ENCODE measurements at regions not wholly inside any gene's neighbourhood (a gene's known extent, or its start where the extent isn't known, plus 50 kb on each side); places are given as distances from the start of the nearest gene placed in this dataset.

DNA sequence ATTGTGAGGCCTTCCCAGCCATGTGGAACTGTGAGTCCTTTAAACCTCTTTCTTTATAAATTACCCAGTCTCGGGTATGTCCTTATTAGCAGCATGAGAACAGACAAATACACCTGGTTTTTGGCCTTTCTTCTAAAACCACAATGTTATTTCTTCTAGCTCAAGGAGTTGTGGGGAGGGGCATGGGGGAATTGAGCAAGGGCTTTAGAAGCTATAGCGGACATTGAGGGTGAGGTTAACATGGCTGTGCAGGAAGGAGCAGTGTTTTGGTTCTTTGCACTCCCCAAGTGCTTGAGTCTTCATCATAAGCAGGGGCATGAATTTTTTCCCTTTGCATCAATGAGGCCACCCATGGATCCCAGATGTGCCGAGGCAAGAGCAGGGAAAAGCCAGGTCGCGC is 86.8 kb downstream of the SPRING1 start:
- DNase-seq (ENCODE audit: low read depth in 2 of 2) = no peak

DNA sequence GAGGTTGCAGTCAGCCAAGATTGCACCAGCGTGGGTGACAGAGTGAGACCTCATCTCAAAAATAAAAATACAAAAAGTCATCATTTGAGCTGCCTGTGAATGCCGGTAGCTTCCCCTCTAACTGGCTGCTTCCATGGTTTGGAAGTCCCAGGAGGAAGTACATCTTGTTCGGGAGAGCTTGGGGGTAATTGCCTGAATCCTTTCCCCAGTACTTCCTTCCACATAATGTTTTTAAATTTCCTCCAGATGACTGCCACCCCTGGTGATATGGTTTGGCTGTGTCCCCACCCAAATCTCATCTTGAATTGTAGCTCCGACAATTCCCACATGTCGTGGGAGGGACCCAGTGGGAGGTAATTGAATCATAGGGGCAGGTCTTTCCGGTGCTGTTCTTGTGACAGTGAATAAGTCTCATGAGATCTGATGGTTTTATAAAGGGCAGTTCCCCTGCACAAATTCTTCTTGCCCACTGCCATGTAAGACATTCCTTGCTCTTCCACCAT is 87.2 kb downstream of the SPRING1 start:
- no peak for DNase-seq (ENCODE audit: low read depth in 2 of 2)

DNA sequence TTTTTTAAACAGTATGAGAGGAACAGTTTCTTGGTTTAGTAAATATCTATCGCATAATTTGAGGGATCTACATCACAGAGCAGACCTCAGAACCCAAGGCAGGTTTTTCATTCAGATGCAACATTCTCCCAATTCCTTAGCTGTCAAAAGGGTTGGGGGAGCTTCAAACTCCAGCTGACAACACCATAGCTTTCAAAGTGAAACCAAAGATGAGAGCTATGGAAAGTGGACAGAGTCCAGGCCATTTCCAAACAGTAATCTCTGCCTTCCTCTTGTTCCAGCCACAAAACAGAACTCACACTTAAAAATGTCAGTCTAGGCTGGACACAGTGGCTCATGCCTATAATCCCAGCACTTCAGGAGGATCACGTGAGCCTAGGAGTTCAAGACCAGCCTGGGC is 87.8 kb downstream of the SPRING1 start:
- no peak for DNase-seq (ENCODE audit: low read depth in 2 of 2)

DNA sequence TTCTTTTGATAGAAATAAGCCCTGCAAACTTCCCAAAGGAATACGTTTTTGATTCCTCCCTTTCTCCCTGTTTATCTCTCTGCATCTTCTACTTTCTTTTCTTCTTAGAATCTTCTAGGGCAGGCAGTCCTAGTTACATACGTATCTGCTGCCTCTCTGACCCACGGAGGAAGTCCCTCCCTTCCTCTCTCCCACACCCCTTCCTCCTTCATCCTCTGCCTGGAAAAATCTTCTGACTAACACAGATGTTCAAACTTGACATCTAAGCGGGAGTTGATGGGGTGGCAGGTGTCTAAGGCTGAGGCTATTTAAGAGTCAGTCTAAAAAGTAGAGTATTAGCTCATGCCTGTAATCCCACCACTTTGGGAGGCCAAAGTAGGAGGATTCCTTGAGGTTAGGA is 88.6 kb downstream of the MAP1LC3B2 start:
- DNase-seq (ENCODE audit: low read depth in 2 of 2) = no peak

DNA sequence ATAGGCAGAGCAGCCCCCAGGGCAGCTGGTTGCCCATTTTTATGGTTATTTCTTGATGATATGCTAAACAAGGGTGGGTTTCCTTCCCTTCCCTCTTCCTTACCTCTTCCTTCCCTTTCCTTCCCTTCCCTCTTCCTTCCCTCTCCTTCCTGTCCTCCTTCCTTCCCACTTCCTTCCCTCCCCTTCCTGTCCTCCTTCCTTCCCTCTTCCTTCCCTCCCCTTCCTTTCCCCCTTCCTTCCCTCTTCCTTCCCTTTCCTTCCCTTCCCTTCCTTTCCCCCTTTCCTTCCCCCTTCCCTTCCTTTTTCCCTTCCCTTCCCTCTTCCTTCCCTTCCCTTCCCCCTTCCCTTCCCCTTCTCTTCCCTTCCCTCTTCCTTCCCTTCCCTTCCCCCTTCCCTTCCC is 87.7 kb downstream of the MAP1LC3B2 start:
- DNase-seq (ENCODE audit: low read depth in 2 of 2) = no peak

DNA sequence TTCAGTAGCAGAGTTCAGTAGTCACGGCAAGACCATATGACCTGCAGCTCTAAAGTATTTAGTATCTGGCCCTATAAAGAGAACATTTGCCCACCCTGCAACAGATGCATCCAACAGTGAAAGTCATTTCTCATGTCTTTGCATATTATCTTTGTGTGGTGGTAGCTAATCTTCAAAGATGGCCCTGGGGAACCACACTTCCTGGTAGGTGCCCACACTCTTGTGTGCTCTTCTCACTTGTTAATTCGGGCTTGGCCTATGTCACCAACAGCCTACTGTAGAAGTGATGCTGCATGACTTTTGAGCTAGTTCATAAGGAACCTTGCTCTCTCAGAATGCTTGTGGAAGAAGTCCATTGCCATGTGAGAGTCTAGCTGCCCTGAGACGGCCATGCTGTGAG is 85.6 kb downstream of the MAP1LC3B2 start:
- DNase-seq (ENCODE audit: low read depth in 2 of 2) = no peak

DNA sequence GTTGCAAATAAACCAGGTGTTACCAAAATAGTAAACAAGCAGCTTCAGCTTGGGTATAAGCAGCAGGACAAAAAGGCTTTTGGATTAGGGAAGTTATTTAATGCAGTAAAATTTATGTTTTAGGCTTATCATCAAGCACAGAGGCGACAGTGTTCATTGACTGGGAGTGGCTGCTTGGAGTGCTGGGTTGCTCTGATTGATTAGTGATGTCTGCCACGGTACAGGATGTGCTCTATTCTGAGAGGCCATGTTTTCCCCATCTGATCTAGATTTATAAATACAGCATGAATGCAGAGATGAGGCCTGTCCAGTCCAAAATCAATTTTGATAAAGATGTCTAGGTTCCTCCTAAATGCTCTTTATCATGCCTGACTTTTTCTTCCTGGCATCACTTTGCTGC is 83.5 kb downstream of the MAP1LC3B2 start:
- DNase-seq (ENCODE audit: low read depth in 2 of 2) = no peak

DNA sequence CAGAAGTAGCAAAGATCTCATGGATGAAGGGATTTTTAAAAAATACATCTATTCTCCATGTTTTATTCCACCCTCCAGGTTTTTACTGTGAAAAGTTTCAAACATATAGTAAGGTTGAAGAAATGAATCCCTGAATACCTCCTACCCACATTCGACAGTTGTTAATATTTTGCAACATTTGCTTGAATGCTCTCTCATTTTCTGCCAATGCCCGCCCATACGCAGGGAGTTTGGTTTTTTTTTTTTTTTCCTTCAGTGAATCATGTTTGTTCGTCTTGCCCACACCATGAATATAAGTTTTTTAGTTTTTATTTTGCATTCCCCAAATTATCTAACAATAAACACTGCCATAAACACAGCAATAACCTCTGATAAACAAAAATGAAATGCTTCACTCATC is 82.9 kb downstream of the MAP1LC3B2 start:
- no peak for DNase-seq (ENCODE audit: low read depth in 2 of 2)

DNA sequence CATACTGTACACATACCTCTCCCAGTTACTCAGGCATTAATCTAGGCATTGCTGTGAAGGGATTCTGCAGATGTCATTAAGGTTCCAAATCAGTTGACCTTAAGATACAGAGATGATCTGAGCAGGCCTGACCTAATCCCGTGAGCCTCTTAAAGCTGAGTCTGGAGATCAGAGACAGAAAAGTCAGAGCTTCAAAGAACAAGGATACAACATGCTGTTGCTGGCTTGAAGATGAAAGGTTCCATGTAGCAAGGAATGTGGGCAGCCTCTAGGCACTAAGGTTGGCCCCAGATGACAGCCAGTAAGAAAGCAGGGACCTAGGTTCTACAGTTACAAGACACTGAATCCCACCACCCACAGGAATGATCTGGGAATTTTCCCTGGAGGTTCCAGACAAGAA is 81.1 kb downstream of the MAP1LC3B2 start:
- no peak for DNase-seq (ENCODE audit: low read depth in 2 of 2)

DNA sequence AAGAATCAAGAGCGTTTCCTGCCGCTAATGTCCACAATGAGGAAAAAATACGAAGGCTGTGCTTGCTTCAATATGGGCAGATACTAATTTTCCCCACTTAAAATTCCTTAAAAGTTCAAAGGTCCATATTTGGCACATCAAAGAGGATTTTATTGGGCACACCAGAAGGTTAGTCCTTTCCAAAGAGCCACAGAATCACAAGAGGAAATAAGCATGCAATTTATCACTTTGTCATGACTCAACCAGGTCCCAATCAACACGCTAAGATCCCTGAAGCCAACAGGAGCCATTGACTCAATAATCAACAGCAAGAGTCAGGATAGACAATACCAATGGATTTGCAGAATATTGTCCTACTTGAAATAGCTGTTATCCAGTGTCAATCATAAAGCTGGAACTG is 80.6 kb downstream of the MAP1LC3B2 start:
- DNase-seq (ENCODE audit: low read depth in 2 of 2) = no peak

DNA sequence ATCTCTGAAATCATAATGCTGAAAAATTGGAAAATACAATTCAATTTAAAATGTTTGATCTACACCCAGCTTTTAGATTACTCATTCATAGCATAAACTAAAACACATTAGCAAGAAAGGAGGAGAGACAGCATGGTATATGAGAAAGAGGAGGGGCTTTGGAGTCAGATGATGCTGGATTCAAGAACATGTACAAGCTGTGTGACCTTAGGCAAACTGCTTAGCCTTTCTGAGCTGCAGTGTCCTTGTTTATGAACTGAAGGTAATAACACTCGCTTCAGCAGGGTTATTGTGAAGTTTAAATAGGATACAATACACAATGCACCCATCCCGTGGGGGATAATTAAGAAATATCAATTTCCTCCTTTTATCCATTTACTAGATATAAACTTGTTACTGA is 79.2 kb downstream of the MAP1LC3B2 start:
- DNase-seq (ENCODE audit: low read depth in 2 of 2) = no peak

DNA sequence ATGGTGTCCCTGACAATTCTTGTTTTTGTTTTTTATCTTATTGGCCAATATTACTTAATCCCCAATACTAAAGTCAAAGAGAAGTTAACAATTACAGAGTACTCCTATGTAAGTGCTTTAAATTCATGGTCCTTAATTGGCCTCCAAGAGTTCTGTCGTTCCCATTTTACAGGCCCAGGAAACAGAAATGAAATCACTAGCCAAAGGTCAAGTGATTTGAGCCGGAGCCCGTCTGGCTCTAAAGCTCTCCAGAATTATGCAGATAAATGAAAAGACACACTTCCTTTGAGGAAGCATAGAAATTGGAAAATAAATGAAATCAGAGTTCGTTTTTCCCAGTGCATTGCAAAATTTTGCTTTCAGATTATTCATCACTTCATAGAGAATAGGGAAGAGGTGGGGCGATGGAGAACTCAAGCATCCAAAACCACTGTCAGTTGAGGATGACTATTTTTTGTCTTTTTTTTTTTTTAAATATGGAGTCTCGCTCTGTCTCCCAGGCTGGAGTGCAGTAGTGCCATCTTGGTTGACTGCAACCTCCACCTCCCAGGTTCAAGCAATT is 78.5 kb downstream of the MAP1LC3B2 start:
- DNase-seq (ENCODE audit: low read depth in 2 of 2) = no peak

DNA sequence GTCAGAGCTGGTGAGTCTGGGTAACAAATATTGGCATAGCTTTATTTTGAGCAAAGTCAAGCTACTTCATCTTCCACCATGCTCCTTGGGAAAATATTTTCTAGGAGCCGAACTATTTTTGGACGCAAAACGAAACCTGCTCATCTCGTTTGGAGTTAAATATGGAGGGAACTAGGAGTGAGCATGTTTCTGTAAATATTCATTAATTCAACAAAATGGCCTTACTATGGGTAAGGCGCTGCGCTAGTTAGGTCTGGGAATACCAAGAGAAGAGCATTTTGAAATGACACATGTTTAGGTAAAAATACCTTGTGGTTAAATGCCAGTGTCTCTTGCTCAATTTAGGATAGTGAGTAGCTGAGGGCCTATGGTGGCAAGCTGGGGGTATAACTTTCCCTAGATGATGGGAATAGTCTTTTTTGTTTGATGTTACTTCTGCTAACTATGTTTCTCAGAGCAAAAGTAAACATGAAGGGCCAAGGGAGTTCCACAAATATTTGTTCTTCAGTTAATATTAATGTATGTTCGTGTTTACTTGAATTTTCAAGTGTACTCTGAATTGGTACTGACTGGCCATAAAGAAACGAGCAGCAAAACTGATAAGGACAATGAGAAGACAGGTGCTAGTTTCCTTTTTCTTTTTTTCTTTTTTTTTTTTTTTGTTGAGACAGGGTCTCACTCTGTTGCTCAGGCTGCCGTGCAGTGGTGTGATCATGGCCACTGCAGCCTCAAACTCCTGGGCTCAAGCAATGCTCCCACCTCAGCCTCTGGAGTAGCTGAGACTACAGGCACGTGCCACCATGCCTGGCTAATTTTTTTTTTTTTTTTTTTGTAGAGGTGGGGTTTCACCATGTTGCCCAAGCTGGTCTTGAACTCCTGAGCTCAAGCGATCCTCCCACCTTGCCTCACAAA is 77.7 kb downstream of the MAP1LC3B2 start:
- DNase-seq (ENCODE audit: low read depth in 2 of 2) = no peak

DNA sequence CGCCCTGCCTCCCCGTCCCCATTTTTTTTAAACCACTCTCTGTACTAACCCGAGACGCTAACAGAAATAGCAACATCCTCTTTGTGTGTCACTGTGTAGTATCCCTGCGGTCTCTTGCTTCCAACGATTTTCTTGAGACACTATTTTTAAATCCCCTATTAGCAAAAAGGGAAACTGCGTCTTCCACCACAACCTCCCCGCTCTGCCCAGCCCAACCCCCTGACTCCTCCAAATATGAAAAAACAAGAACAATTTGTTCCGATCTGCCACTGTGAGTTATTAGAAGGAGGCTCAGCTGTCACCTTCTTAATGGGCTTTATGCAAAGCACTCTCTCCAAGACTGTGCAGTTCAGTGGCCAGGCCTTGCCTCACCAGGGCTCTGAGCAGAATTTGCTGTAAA is 76.3 kb downstream of the MAP1LC3B2 start:
- no peak for DNase-seq (ENCODE audit: low read depth in 2 of 2)

DNA sequence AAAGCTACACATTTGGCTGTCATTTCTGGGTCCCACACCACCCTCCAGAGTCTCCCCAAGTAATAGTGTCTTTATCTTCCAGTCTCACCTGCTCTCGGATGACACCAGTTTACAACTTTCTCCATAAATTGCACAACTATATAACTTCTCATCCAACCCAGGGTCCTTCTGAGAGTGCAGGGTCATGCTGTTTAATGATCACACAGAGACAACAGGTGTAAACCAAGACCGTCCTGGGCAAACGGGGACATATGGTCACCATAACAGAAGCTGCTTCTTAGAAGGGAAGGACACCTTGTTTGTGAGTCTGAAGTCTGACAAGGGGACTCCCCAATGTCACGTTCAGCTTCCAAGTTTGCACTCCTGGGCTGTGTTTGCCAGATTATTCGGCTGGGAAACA is 74.3 kb downstream of the MAP1LC3B2 start:
- no peak for DNase-seq (ENCODE audit: low read depth in 2 of 2)

DNA sequence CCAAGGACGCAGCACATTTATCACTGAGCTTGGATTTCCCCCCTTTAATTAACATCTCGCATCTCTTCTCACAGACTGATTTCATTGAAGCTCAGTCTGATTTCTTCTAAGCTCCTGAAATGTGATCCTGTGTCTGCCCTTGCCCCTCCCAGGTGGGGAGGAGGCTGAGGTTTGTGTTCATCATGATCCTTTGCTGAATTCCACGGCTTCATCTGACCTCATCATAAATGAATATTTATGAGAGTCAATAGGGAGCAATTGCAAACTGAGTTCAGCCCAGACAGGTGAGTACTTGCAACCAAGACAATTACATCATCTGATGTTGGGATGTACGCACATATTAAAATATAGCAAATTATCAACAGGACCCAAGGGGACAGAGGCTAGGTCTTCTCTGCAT is 72.4 kb downstream of the MAP1LC3B2 start:
- no peak for DNase-seq (ENCODE audit: low read depth in 2 of 2)

DNA sequence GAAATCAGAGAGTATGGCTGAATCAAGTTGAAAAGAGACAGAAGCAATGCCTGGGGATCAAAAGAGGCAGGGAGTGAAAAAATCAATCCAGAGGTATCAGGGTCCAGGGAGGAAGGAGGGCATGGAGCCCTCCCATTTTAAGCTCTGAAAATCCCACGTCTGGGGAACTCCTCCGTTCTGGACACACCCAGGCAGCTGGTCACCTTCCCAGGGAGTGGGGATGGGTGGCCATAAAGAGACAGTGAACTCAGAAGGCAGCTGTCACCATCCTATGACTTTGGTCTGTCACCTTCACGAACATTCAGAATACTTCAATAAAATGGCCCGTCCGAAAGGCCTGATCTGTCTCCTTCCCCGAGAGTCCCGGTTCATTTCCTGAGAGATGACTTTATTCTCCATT is 71.6 kb downstream of the MAP1LC3B2 start:
- no peak for DNase-seq (ENCODE audit: low read depth in 2 of 2)

DNA sequence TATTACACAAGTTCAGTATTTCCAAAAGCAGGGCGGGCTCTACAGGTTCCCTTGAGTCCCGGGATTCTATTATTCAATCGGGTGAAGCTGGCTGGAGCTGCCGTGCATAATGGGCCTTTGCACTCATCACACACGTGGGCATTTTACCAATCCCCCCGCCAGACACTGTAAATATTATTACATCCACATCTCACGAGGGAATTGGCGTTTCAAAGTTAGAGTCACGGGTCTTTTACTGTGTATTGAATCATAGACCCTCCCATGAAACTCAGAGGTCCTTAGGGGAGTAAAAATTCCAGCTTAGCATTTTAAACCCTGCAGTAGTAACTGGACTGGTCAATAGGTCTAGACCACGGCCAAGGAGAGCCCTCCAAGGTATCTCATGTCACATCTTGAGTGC is 70.3 kb downstream of the MAP1LC3B2 start:
- DNase-seq (ENCODE audit: low read depth in 2 of 2) = no peak

DNA sequence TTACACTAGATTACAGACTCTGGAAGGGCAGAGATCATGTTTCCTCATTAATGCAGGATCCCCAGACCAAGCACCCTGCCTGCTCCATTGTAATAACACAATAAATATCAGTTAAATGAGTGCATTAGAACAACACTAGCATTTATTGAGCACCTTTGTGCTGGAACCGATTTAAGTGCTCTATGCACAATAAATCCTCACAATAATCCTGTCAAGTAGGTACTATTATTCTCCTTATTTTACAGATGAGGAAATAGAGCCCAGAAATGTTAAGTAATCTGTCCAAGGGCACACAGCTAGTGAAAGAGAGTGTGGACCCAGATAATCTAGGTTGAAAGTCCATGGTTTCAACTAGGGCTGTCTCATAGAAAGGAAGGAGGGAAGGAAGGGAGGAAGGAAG is 69.8 kb downstream of the MAP1LC3B2 start:
- DNase-seq (ENCODE audit: low read depth in 2 of 2) = no peak

DNA sequence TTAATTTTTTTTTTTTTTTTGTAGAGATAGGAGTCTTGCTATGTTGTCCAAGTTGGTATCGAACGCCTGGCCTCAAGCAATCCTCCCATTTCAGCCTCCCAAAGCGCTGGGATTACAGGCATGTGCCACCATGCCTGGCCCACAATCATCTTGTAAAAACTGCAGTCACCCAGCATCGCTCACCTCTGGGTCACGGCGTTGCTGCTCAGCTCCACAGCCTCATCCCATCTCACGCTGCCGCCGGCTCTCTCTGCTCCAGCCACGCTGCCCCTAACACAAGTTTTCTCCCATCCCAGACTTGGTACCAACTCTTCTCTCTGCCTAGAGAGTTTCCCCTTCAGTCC is 69.2 kb downstream of the MAP1LC3B2 start:
- no peak for DNase-seq (ENCODE audit: low read depth in 2 of 2)

Measured in activated CD4-positive, alpha-beta T cell treated with anti-CD3 and anti-CD28 coated beads for 24 hours (primary cell).